Choroid plexus epithelial cell (primary cell): ENCODE measurements at regions not wholly inside any gene's neighbourhood (a gene's known extent, or its start where the extent isn't known, plus 50 kb on each side); places are given as distances from the start of the nearest gene placed in this dataset.

Experiments
- DNase-seq: peaks from one replicate; pipeline ENCODE4 v3.0.0-alpha.2; 2010; ENCODE audit warnings: low read depth
- H3K4me3 ChIP-seq: 2 replicates; pipeline ENCODE4 v1.5.1; 2011; ENCODE audit warnings: low read depth, mild to moderate bottlenecking, control low read depth, low read length, moderate library complexity
- TF ChIP-seq, protein P1 (sequence below): conservative IDR thresholded peaks from 2 replicates; pipeline ENCODE4 v1.5.1; 2011; ENCODE audit warnings: low read depth, mild to moderate bottlenecking, control low read depth, inconsistent platforms, low read length, moderate library complexity

DNA sequence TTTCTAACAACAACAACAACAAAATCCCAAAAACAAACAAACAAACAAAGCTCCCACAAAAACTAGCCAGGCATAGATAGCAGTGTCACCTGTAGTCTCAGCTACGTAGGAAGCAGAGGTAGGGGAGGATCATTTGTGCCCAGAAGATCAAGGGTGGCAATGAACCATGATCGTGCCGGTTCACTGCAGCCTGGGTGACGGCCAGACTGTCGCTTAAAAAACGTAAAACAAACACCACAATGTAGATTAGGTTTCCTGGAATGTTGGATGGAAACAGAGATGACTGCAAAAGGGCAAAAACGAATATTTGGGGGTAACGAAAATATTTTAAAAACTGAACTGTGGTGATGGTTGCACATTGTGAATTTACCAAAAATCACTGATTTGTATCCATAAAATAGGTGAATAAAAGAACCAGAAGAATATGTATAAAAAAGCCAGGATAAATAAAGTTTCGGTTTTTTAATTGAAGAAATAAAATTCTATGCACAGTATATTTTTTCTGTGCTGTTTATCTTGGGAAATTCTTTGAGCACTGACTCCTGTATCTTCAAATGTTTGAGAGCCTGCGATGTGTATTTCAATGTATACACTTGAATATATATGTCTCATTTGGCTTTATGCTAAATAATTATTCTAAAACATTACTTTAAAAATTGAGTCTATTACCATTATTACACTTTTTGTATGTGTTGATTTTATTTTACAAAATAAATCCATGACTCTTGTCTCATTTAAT is 1477.0 kb downstream of the PCDH7 start:
- no peak overlapping the region for H3K4me3 ChIP-seq
- peak; percentile 21 for DNase-seq
- TF ChIP-seq, protein P1, sequence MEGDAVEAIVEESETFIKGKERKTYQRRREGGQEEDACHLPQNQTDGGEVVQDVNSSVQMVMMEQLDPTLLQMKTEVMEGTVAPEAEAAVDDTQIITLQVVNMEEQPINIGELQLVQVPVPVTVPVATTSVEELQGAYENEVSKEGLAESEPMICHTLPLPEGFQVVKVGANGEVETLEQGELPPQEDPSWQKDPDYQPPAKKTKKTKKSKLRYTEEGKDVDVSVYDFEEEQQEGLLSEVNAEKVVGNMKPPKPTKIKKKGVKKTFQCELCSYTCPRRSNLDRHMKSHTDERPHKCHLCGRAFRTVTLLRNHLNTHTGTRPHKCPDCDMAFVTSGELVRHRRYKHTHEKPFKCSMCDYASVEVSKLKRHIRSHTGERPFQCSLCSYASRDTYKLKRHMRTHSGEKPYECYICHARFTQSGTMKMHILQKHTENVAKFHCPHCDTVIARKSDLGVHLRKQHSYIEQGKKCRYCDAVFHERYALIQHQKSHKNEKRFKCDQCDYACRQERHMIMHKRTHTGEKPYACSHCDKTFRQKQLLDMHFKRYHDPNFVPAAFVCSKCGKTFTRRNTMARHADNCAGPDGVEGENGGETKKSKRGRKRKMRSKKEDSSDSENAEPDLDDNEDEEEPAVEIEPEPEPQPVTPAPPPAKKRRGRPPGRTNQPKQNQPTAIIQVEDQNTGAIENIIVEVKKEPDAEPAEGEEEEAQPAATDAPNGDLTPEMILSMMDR: no peak

DNA sequence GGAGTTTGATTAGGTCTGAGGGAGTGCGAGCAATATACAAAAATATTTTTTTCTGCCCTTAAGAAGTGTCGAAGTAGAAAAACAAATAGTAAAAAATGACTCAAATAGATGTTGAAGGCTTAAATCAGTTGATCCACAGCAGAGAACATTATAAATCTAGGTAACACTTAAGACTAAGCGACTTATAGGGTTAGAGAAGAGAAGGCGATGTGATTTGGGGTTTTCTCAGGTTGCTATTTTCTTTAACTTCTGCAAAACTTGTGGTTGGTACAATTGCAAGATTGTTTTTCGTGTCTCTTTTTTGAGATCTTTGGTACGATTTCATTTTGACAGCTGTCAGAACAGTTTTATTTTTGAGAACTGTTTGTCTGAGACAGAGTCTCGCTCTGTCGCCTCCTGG is 1479.5 kb downstream of the PCDH7 start:
- TF ChIP-seq, protein P1: no peak
- DNase-seq: no peak

DNA sequence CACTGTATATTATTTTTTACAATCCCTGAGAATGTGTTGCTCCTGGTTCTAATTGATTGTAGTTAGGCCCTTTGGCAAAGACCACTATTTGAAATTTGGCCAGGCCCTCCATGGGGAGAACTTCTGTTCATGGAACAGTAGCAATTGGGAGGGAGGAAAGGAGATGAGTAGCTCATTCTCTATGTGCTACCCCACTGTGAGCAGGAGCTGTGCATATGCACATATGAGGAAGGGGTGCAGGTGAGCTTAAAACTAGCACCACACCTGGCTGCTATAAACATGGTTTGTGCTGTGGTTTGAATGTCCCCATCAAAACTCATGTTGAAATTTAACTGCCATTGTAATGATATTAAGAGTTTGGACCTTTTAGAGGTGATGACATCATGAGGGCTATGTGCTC is 1483.2 kb downstream of the PCDH7 start:
- no peak overlapping the region for H3K4me3 ChIP-seq
- TF ChIP-seq, protein P1: no peak
- DNase-seq: no peak

More for the DNA sequence above, 1479.5 kb downstream of the PCDH7 start:
- no peak overlapping the region for H3K4me3 ChIP-seq

DNA sequence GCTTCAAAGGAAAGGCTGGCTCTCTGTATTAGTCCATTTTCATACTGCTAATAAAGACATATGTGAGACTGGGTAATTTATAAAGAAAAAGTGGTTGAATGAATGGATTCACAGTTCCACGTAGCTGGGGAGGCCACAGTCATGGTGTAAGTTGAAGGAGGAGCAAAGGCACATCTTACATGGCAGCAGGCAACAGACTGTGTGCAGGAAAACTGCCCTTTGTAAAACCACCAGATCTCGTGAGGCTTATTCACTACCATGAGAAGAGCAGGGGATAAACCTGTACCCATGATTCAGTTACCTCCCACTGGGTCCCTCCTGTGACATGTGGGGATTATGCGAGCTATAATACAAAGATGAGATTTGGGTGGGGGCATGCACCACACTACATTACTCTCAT is 1486.6 kb downstream of the PCDH7 start:
- no peak for DNase-seq
- TF ChIP-seq, protein P1: no peak
- H3K4me3 ChIP-seq: no peak overlapping the region

DNA sequence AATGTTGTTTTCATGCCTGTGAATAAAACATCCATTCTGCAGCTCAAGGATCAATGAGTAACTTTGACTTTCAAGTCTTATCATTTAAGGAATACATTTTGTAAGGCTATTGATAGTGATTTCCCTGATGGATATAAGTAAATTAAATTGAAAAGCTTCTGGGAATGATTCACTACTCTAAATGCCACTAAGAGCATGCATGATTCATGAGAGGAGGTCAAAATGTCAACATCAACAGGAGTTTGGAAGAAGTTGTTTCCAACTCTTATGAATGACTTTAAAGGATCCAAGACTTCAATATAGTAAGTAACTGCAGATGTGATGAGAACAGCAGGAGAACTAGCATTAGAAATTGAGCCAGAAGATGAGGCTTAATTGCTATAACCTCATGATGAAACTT is 1487.3 kb downstream of the PCDH7 start:
- TF ChIP-seq, protein P1: no peak
- DNase-seq: peak; percentile 13
- no peak overlapping the region for H3K4me3 ChIP-seq

DNA sequence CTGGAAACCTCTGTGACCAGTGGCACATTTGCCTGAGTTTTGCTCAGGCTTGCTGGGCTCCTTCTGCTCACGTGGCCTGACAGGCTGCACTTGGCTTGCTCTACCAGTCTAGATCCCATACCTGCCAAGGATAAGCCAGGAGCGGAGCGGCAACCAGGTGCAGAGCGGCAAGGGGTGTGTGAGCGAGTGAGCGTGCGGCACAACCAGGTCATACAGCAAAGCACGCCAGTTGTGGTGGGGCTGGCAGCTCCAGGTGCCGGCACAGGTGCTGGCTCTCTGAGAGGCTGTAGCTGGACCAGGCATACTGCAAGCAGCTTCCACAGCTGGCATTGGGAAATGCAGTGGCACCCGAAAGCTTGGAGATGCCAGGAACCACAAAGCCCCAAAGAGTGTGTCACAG is 1495.1 kb downstream of the PCDH7 start:
- H3K4me3 ChIP-seq: no peak overlapping the region
- no peak for DNase-seq
- TF ChIP-seq, protein P1: no peak

DNA sequence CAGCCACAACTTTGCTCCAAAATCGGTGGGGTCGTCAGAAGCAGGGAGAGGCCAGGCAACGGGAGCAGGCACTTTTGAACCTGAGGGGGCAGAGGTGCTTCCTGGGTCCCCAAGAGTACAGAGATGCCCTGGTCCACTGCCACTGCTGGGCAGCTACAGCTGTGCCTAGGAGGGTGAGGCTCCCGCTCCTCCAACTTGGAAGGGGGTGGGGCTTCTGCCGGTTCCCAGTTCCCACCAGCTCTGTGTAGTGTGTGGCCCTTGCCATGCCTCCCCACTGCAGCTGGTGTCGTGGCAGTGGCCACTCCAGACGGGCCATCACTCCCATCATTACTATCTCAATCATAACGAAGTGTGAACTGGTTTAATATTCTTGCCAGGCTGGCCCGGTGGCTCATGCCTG is 1496.3 kb downstream of the PCDH7 start:
- no peak overlapping the region for H3K4me3 ChIP-seq
- no peak for DNase-seq
- TF ChIP-seq, protein P1: no peak
